Right lobe of liver (tissue), 6 donors: ENCODE measurements at regions not wholly inside any gene's neighbourhood (a gene's known extent, or its start where the extent isn't known, plus 50 kb on each side); places are given as distances from the start of the nearest gene placed in this dataset.

Source experiments
- ATAC-seq, 4 donors: fragments of 200-7000 bp; cut with Tn5 transposase; one replicate each; pipeline ENCODE4 v1.9.1; 2020; ENCODE audit warnings: mild to moderate bottlenecking in 4 of 4, moderate library complexity in 4 of 4
- DNase-seq, 3 donors: peaks; one replicate each; pipeline ENCODE4 v3.0.0-alpha.2; 2020
- H3K27ac ChIP-seq, 3 donors: fragments of 200-600 bp; one replicate each; pipeline ENCODE4 v1.8.0; 2022
- H3K27me3 ChIP-seq, 2 donors: fragments of 200-600 bp; one replicate each; pipeline ENCODE4 v1.8.0; 2022
- H3K36me3 ChIP-seq, 4 donors: fragments of 200-600 bp; sonication (generic) in 1 of 4; one replicate each; pipeline versions ENCODE4 v1.5.1 to v1.8.0; 2017 to 2022; ENCODE audit warnings: control low read depth in 1 of 4
- H3K4me1 ChIP-seq, 4 donors: fragments of 200-600 bp; sonication (generic) in 1 of 4; one replicate each; pipeline versions ENCODE4 v1.5.1 to v1.8.0; 2017 to 2022; ENCODE audit warnings: control low read depth in 1 of 4
- H3K4me3 ChIP-seq, 3 donors: fragments of 200-600 bp; one replicate each; pipeline ENCODE4 v1.8.0; 2022
- H3K9me3 ChIP-seq, 4 donors: fragments of 200-600 bp; sonication (generic) in 1 of 4; one replicate each; pipeline versions ENCODE4 v1.5.1 to v1.8.0; 2017 to 2022; ENCODE audit warnings: control low read depth in 1 of 4
- POLR2A ChIP-seq: fragments of 450-650 bp; IDR thresholded peaks from one replicate; pipeline ENCODE4 v1.6.1; 2017; ENCODE audit warnings: antibody characterized with exemption, mild to moderate bottlenecking
- WGBS: methylation state at CpG from one replicate; pipeline ENCODE4 v1.1.6; 2018; ENCODE audit warnings: low coverage, low lambda C conversion rate; ENCODE audit not compliant: insufficient coverage; ENCODE audit errors: missing lambda C conversion rate; 5-methylcytosine and 5-hydroxymethylcytosine counted together
- intact Hi-C, 2 donors: fragments of 100-400 bp; cut with DNase I; formaldehyde crosslinking; loops; one replicate each; pipeline versions ENCODE4 v1.11.2 to v1.14.1; 2022
- TF ChIP-seq, protein P1 (sequence below), 4 donors: fragments of 200-600 bp in 3 of 4; fragments of 450-650 bp in 1 of 4; IDR thresholded peaks; one replicate each; pipeline versions ENCODE4 v1.5.1 to v1.8.0; 2016 to 2022; ENCODE audit warnings: antibody characterized with exemption in 4 of 4, mild to moderate bottlenecking in 2 of 4
- donor health status: DM: no; HTN: yes; CAD: no.
- donor health status: DM: no; HTN: no; CAD: no.
- donor health status: DM: no; HTN: no; CAD: no.
- donor health status: DM: no; HTN: yes; CAD: no.
- donor health status: DM: no; HTN: yes; CAD: no.

DNA sequence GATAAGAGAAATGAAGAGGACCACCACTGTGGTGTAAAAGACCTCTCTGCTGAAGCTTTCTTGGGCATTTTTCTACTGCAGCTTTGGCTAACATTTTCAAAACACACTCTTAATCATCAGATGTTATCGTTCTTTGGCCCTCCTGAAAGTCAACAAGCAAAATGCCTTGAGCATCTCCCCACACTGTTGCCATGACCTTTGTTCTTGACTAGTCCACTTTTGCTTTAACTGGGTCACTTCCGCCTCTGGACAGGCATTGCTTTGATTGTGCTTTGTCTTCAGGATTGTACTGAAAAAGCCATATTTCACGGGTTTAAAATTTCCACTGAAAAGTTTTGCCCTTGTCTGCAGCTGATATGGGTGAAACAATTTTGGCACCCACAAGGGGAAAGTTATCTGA, 107.8 kb upstream of the CXCL12 start:
- intact Hi-C loops: no loop called here
- TF ChIP-seq, protein P1, sequence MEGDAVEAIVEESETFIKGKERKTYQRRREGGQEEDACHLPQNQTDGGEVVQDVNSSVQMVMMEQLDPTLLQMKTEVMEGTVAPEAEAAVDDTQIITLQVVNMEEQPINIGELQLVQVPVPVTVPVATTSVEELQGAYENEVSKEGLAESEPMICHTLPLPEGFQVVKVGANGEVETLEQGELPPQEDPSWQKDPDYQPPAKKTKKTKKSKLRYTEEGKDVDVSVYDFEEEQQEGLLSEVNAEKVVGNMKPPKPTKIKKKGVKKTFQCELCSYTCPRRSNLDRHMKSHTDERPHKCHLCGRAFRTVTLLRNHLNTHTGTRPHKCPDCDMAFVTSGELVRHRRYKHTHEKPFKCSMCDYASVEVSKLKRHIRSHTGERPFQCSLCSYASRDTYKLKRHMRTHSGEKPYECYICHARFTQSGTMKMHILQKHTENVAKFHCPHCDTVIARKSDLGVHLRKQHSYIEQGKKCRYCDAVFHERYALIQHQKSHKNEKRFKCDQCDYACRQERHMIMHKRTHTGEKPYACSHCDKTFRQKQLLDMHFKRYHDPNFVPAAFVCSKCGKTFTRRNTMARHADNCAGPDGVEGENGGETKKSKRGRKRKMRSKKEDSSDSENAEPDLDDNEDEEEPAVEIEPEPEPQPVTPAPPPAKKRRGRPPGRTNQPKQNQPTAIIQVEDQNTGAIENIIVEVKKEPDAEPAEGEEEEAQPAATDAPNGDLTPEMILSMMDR (IDR thresholded peaks at IDR 0.05): no peak
- TF ChIP-seq POLR2A: no peak
- H3K9me3 ChIP-seq: no peaks in the 10 kb centered on the region
- no peak for DNase-seq
- H3K27me3 ChIP-seq: no peaks in the 10 kb centered on the region
- 37% methylated on average over 3 of the region's 3 CpGs for WGBS
- H3K36me3 ChIP-seq: no peaks in the 10 kb centered on the region
- no peak for ATAC-seq
- H3K27ac ChIP-seq: no peak overlapping the region
- H3K4me3 ChIP-seq: no peak overlapping the region
- no peaks in the 10 kb centered on the region for H3K4me1 ChIP-seq

DNA sequence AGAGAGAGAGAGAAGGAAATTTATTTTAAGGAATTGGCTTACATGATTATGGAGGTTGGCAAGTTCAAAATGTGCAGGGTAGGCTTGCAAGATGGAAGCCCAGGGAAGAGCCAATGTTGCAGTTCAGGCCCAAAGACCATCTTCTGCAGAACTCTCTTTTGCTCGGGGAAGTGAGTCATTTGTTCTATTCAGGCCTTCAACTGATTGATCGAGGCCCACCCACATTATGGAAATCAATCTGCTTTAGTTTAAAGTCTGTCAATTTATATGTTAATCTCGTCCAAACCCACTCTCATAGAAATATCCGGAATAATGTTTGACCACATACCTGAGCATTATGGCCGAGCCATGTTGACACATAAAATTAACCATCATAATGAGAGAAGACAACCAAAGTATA, 113.3 kb upstream of the CXCL12 start:
- H3K36me3 ChIP-seq: no peaks in the 10 kb centered on the region
- intact Hi-C loops: no loop called here
- DNase-seq (no peak), ATAC-seq (no peak)
- H3K27ac ChIP-seq: no peak overlapping the region
- no peaks in the 10 kb centered on the region for H3K9me3 ChIP-seq
- TF ChIP-seq POLR2A: no peak
- TF ChIP-seq, protein P1 (IDR thresholded peaks at IDR 0.05): no peak
- H3K4me3 ChIP-seq: no peak overlapping the region
- WGBS: 67% methylated on average over 5 of the region's 5 CpGs
- H3K4me1 ChIP-seq: no peaks in the 10 kb centered on the region
- no peaks in the 10 kb centered on the region for H3K27me3 ChIP-seq

DNA sequence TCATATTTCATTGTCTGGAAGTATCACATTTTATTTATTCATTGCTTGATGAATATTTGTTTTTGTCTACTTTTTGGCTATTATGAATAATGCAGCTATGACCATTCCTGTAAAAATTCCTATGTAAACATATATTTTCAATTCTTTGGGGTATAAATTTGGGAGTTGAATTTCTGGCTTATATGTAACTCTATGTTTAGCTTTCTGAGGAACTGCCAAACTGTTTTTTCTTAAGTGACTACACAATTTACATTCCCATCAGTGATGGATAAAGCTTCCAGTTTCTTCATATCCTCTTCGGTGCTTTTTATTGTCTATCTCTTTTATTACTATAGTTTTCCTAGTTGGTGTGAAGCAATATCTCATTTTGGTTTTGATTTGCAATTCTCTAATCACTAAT, 115.6 kb upstream of the CXCL12 start:
- no peaks in the 10 kb centered on the region for H3K4me1 ChIP-seq
- ATAC-seq (no peak), DNase-seq (no peak)
- WGBS: 69% methylated on average over 1 of the region's 1 CpG
- H3K4me3 ChIP-seq: no peak overlapping the region
- no peaks in the 10 kb centered on the region for H3K27me3 ChIP-seq
- no peak overlapping the region for H3K27ac ChIP-seq
- no peaks in the 10 kb centered on the region for H3K9me3 ChIP-seq
- no peaks in the 10 kb centered on the region for H3K36me3 ChIP-seq
- TF ChIP-seq, protein P1 (IDR thresholded peaks at IDR 0.05): no peak
- no peak for TF ChIP-seq POLR2A
- intact Hi-C loops: no loop called here

DNA sequence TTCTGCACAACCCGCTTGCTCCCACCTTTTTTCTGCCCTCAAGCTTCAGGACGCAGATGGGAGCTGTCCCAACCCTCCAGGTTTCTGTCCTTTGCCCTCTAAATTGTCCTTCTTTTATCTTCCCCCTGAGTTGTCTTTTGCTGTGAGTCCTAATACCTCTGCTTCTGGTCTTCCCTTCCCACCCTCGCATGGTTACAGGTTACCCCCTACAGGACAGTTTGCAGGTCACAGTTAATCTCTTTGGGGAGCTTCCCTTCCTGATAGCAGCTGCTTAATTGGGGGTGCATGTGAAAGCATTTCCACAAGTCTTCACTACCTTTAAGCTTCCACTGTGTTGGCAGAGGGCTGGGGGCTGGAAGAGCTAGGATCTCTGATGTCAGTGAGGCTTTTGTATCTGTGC, 121.5 kb upstream of the CXCL12 start:
- DNase-seq (no peak), ATAC-seq (no peak)
- H3K9me3 ChIP-seq: no peaks in the 10 kb centered on the region
- H3K4me1 ChIP-seq: no peaks in the 10 kb centered on the region
- TF ChIP-seq POLR2A: no peak
- TF ChIP-seq, protein P1 (IDR thresholded peaks at IDR 0.05): no peak
- H3K4me3 ChIP-seq: no peak overlapping the region
- intact Hi-C loops: no loop called here
- H3K27me3 ChIP-seq: no peaks in the 10 kb centered on the region
- 31% methylated on average over 3 of the region's 3 CpGs for WGBS
- H3K27ac ChIP-seq: no peak overlapping the region
- H3K36me3 ChIP-seq: no peaks in the 10 kb centered on the region
